K562 (cell line): ENCODE measurements at regions not wholly inside any gene's neighbourhood (a gene's known extent, or its start where the extent isn't known, plus 50 kb on each side); places are given as distances from the start of the nearest gene placed in this dataset.

ENCODE experiments used
- BRCA1 ChIP-seq, 2 experiments: fragments of 450-650 bp in 1 of 2; sonication (generic) in 1 of 2; formaldehyde crosslinking in 1 of 2; IDR thresholded peaks; 2 replicates each; pipeline versions ENCODE4 v1.5.0 to v1.6.1; 2017 to 2020; ENCODE audit warnings: mild to moderate bottlenecking in 1 of 2, missing genetic modification reagents in 1 of 2
- C11orf30 ChIP-seq: fragments of 450-650 bp; IDR thresholded peaks from 2 replicates; pipeline ENCODE4 v1.6.1; 2016; ENCODE audit warnings: low read depth, mild to moderate bottlenecking
- CTCF ChIP-seq, 3 experiments: IDR thresholded peaks in 2 of 3; conservative IDR thresholded peaks in 1 of 3; 2 replicates each; pipeline ENCODE4 v1.5.1; 2011 to 2012; ENCODE audit warnings: low read length in 3 of 3, mild to moderate bottlenecking in 3 of 3, control low read depth in 2 of 3, improper control_type of control experiment in 1 of 3, inconsistent platforms in 1 of 3, low read depth in 1 of 3, mixed read lengths in 1 of 3, moderate library complexity in 1 of 3; ENCODE audit not compliant: insufficient read depth in 2 of 3
- DDX20 ChIP-seq: fragments of 450-650 bp; IDR thresholded peaks from 2 replicates; pipeline ENCODE4 v1.6.1; 2016; ENCODE audit warnings: missing genetic modification characterization, low read depth, mild to moderate bottlenecking, missing compliant biosample characterization, moderate library complexity
- ETV1 ChIP-seq: fragments of 450-650 bp; conservative IDR thresholded peaks from 2 replicates; pipeline ENCODE4 v1.6.1; 2016; ENCODE audit warnings: missing genetic modification characterization, control low read depth, low read depth, missing compliant biosample characterization
- FOXJ2 ChIP-seq: fragments of 200-800 bp; sonication (Bioruptor generic); IDR thresholded peaks from 2 replicates; pipeline ENCODE4 v1.6.1; 2016; ENCODE audit warnings: missing genetic modification characterization, missing compliant biosample characterization
- GABPA ChIP-seq: fragments of 200-800 bp; sonication (Bioruptor generic); conservative IDR thresholded peaks from 2 replicates; pipeline ENCODE4 v1.6.1; 2016; ENCODE audit warnings: low read depth, missing genetic modification characterization, missing compliant biosample characterization
- HLTF ChIP-seq: fragments of 450-650 bp; IDR thresholded peaks from 2 replicates; pipeline ENCODE4 v1.6.1; 2016
- IFI16 ChIP-seq: fragments of 250-450 bp; sonication (Bioruptor Pico); IDR thresholded peaks from 2 replicates; pipeline ENCODE4 v2.1.2; 2022; ENCODE audit warnings: mild to moderate bottlenecking, inconsistent platforms
- JUND ChIP-seq, 2 experiments: IDR thresholded peaks; 2 replicates in 1 of 2; 3 replicates in 1 of 2; pipeline ENCODE4 v1.6.1; 2011; ENCODE audit warnings: borderline replicate concordance in 2 of 2, low read depth in 2 of 2, low read length in 2 of 2, improper control_type of control experiment in 1 of 2, missing biosample characterization in 1 of 2, missing genetic modification characterization in 1 of 2, missing genetic modification reagents in 1 of 2
- KDM1A ChIP-seq, 2 experiments: fragments of 450-650 bp; IDR thresholded peaks; 2 replicates each; pipeline ENCODE4 v1.6.1; 2016; ENCODE audit warnings: mild to moderate bottlenecking in 2 of 2
- KLF1 ChIP-seq: fragments of 450-650 bp; IDR thresholded peaks from 2 replicates; pipeline ENCODE4 v1.6.1; 2016; ENCODE audit warnings: missing genetic modification characterization, missing compliant biosample characterization
- L3MBTL2 ChIP-seq: fragments of 450-650 bp; IDR thresholded peaks from 2 replicates; pipeline ENCODE4 v1.6.1; 2016; ENCODE audit warnings: mild to moderate bottlenecking, moderate library complexity
- MAFF ChIP-seq: IDR thresholded peaks from 2 replicates; pipeline ENCODE4 v1.6.1; 2012; ENCODE audit warnings: low read length, improper control_type of control experiment
- MAFG ChIP-seq: fragments of 450-650 bp; conservative IDR thresholded peaks from 2 replicates; pipeline ENCODE4 v1.6.1; 2016; ENCODE audit warnings: missing genetic modification characterization, missing compliant biosample characterization
- MCM7 ChIP-seq, 2 experiments: fragments of 450-650 bp; IDR thresholded peaks; 2 replicates each; pipeline ENCODE4 v1.6.1; 2016 to 2018
- RERE ChIP-seq: sonication (generic); formaldehyde crosslinking; IDR thresholded peaks from 2 replicates; pipeline ENCODE4 v1.8.0; 2023; ENCODE audit warnings: missing genetic modification reagents, mild to moderate bottlenecking, borderline replicate concordance
- TEAD4 ChIP-seq, 2 experiments: sonication (generic) in 1 of 2; formaldehyde crosslinking in 1 of 2; IDR thresholded peaks; 2 replicates each; pipeline versions ENCODE4 v1.6.1 to v1.8.0; 2012 to 2022; ENCODE audit warnings: borderline replicate concordance in 1 of 2, inconsistent platforms in 1 of 2, low read length in 1 of 2, mild to moderate bottlenecking in 1 of 2, missing genetic modification reagents in 1 of 2
- TRIM28 ChIP-seq: fragments of 450-650 bp; IDR thresholded peaks from 2 replicates; pipeline ENCODE4 v1.6.1; 2017
- ZNF511 ChIP-seq: sonication (generic); formaldehyde crosslinking; IDR thresholded peaks from 2 replicates; pipeline ENCODE4 v1.8.0; 2022; ENCODE audit warnings: mild to moderate bottlenecking, missing genetic modification reagents
- ZNF584 ChIP-seq: fragments of 200-800 bp; sonication (Bioruptor generic); IDR thresholded peaks from 2 replicates; pipeline ENCODE4 v1.6.1; 2016; ENCODE audit warnings: low read depth, mild to moderate bottlenecking, missing genetic modification characterization, missing compliant biosample characterization
- ZNF668 ChIP-seq: fragments of 250-450 bp; sonication (Bioruptor Pico); IDR thresholded peaks from 2 replicates; pipeline ENCODE4 v1.8.0; 2022; ENCODE audit warnings: mild to moderate bottlenecking, inconsistent platforms

GRCh38 chr2:45190481-45190942 lies 181.3 kb upstream of the SIX2 start (continued):
- no peak for TF ChIP-seq RERE (CRISPR knock-in tag)
- TF ChIP-seq MCM7 (IDR thresholded peaks at IDR 0.05) = no peak
- TF ChIP-seq MAFF = peak; percentile 55; the same call in 1 of the 2 replicates
- no peak for TF ChIP-seq ZNF584 (CRISPR knock-in tag)
- TF ChIP-seq BRCA1 (IDR thresholded peaks at IDR 0.05) = no peak
- TF ChIP-seq BRCA1 (CRISPR knock-in tag; IDR thresholded peaks at IDR 0.05) = no peak
- no peak for TF ChIP-seq ZNF511 (CRISPR knock-in tag)
- TF ChIP-seq HLTF = no peak
- 0 out of 2 replicates have a peak, but pooled peaks have one; percentile 40 for TF ChIP-seq JUND (IDR thresholded peaks at IDR 0.05; ENCODE audit: borderline replicate concordance, low read depth, low read length)
- no peak for TF ChIP-seq JUND (tag; IDR thresholded peaks at IDR 0.05; ENCODE audit: borderline replicate concordance, low read depth, low read length)
- peak; percentile 22; the same call in 1 of the 2 replicates for TF ChIP-seq L3MBTL2
- TF ChIP-seq TRIM28 = no peak
- no peak for TF ChIP-seq KDM1A (IDR thresholded peaks at IDR 0.05)
- TF ChIP-seq ETV1 (tag) = no peak
- TF ChIP-seq MAFG = peak; percentile 90
- 0 out of 6 replicates have a peak, but pooled peaks of 1 of the 3 experiments have one; percentile 27 for TF ChIP-seq CTCF (IDR thresholded peaks at IDR 0.05 in 2 of 3, conservative IDR thresholded peaks at IDR 0.05 in 1 of 3; ENCODE audit: insufficient read depth in 2 of 3, low read depth in 1 of 3, low read length in 3 of 3)
- no peak for TF ChIP-seq KLF1 (tag)
- TF ChIP-seq C11orf30 = peak; percentile 96
- no peak for TF ChIP-seq DDX20 (tag)
- no peak for TF ChIP-seq IFI16 (CRISPR knock-in tag)
- TF ChIP-seq GABPA (tag) = no peak
- TF ChIP-seq FOXJ2 (tag) = no peak
- no peak for TF ChIP-seq ZNF668 (CRISPR knock-in tag)
- no peak for TF ChIP-seq TEAD4 (IDR thresholded peaks at IDR 0.05; ENCODE audit: low read length)
- TF ChIP-seq TEAD4 (CRISPR knock-in tag; IDR thresholded peaks at IDR 0.05; ENCODE audit: borderline replicate concordance) = no peak
